DMS114 treated with DMSO at 0.1 percent for 48 hours (cell line): ENCODE measurements at regions not wholly inside any gene's neighbourhood (a gene's known extent, or its start where the extent isn't known, plus 50 kb on each side); places are given as distances from the start of the nearest gene placed in this dataset.

Experiments used
- DNase-seq: peaks from one replicate; lab custom pipeline; 2025; ENCODE audit not compliant: unreplicated experiment; lab: John Stamatoyannopoulos, UW

DNA sequence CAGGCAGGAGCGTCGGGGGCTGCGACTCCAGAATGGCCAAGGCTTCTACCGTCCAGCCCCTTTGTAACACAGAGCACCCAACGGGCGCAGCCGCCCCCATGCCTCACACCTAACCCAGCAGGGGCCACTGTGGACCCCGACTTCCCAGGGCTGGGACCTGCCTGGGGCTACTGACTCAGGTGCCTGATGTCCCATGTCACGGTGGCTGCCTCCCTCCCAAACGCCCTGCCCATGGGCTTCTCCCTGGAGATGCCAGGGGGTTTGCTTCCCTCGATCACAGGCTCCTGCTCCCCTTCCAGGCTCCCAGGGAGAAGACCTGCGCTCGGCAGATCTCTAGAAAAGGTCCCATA lies 84.0 kb downstream of the MYEOV start:
- no peak for DNase-seq

DNA sequence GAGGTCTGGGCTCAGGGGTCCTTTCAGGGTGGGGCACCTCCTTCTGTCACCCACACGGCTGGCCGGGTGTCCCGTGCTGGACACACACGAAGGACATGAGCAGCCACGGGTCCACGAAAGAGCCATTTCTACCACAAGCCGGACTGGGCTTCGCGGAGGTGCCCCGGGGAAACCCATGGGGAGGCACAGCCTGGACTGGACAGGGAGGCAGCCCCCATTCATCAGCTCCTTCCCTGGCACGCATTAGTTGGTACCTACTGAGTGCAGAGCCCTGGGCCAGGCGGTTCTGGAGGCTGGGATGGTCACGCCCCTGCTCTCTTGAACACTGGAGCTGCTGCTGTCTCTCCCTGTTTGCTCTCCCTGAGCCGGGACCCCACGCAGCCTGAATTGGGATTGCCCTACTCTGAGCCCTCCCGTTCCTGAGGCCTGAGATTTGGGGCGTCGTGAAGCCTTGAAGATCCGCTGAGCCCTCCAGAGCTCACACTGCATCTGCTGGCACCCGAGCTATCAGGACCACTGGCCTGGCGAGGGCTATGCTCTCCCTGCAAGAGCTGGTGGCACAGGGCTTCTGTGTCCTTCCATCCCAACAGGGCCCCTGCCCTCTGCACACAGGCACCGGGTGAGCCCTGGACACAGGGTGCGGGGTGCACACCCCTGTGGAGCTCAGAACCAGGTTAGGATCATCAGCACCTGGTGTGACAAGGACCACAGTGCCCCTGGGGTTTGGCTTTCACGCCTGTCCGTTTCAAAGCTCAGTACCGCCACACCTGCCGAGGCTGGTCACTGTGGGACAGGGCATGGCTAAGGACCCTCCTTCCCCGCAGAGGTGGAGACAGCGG lies 84.6 kb downstream of the MYEOV start:
- DNase-seq = no peak

DNA sequence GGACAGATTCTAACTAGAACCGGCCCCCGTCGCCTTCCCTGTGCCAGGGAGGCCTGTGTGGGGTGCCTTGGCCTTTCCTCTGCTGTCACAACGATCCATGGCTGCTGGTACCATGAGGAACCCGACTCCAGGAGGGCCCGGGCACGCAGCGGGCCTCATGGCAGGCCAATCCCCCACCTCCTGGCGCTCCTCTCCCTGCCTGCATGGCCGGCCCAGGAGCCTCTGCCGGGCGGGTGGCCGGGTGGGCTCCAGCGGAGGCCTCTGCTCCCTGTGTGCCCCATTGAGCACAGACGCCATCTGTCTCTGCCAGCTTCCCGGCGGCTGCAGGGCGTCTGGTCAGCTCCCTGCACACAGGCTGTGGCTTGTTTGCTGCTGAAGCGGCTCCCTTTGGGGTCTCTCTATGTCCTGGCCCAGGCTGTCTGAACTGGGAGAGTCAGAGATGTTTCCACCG lies 86.5 kb downstream of the MYEOV start:
- DNase-seq = no peak

DNA sequence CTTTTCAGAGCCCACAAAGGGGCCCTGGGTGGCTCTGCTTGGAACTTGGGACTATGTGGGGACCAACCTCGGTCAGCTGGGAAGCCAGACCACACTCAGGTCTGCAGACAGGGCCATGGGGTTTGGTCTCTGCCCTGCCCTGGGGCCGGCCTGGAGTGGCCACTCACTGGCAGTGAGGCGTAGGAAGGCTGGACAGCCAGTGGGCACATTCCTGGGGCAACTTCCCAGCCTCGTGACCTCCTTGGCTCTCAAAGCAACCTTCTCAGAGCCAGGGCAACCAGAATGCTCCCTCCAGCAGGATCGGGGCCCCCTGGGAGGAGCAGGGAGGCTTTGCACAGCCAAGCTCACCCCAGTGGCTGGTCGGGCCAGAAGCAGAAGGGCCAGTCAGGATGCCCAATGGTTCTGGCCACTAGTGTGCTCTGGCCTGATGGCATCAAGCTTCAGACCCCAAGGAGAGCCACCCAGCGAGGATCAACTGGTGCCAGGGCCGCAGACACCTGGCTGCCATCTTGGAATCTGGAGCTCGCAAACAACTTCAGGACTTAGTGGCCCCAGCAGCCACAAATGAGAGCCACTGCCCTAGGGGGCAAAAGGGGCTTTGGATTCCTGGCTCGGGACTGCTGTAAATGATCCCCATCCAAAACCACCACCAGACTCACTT lies 87.1 kb downstream of the MYEOV start:
- DNase-seq = no peak

DNA sequence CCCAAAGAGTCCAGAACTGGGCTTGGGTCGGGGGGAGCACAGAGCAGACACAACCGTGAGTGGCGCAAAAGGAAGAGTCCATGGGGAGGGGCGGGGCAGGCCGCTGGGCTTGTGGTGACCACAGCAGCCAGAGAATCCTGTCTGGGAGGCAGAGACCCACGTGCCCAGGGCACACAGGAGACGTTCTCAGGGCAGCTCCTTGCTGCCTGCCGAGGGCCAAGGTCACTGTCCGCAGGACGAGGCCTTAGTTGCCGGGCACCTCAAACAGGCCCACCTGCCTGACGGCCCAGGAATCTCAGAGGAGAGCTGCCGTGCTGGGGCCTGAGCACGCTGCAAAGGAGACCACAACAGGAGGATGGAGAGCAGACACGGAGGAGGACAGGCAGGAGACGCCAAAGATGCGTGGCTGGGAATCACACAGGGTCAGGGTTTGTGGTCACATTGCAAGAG lies 87.8 kb downstream of the MYEOV start:
- no peak for DNase-seq

DNA sequence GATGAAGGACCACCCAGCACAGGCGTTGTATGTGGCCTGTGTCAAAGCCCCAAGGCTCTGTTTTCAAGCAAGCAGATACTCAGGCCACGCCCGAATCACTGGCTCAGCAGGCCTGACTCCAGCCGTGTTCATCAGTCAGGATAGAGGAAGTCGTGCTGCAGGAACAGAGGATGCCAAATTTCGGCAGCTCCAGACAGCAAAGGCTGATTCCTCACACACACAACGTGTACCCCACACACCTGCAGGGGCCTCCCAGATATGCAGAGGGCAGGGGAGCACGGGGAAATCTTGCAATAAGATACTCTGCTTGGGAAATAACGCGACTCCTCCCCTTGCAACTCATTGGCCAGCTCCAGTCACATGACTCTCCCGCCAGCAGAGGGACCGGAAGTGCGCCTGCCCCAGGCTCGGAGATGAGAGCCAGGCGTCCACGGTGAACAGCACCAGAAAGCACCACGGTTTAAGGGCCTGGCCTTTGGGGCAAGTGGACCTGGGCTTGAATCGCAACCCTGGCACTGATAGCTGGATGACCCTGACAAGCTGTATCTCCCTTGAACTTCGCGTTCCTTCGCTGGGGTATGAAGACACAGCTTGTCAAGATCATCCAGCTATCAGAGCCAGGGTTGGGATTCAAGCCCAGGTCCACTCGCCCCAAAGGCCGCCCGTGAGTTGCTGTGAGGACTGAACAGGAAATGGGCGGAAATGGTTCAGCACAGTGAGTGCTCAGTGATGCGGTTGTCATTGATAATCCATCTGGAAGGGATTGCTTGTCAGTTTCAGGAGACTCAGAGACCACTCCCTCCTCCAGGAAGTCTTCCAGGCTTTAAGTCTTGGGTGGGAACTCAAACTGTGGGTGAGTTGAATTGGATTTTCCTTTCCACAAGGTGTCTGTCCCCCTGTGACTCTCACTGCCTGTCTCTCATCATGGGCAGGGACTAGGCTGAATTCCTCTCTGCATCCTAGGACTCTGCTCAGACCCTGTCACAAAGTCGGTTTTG lies 88.5 kb downstream of the MYEOV start:
- no peak for DNase-seq

DNA sequence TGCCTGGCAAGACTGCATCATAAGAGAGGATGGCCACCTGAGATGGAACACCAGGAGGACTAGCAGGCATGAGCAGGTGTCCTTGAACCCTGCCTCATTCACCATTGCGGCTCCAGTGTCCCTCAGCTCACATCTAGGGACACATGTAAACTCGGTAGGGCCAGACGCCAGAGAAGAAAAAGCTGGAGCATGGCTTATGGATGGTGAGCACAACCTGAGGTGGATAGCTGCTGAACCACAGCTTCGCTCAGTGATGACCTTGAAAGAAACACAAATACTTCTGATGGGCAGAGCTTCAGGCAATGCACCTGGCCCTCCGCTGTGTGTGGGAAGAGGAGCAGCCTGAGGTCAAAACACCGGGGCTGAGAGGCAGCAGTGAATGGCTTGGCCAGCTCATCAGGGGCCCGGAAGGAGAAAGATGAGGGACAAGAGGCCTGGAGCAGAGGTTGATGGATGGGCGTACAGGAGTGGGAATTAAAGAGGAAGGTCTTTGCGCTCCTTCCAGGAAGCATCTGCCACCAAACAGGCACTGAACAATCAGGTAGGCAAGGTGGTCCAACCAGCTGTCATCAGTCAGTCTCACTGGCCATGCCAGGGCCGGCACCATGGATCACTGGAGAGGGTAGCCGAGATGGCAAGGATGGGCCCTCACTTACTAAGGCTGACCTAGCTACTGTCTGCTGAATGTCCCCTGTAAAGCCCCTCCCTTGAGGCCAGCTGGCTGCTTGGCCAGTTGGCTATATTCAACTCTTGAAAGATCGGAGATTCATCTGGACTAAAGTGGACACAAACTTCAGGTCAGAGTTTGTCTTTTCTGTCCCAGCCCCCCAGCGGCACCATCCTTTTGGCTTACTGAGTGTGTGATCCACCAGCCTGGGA lies 89.7 kb downstream of the MYEOV start:
- DNase-seq = no peak

DNA sequence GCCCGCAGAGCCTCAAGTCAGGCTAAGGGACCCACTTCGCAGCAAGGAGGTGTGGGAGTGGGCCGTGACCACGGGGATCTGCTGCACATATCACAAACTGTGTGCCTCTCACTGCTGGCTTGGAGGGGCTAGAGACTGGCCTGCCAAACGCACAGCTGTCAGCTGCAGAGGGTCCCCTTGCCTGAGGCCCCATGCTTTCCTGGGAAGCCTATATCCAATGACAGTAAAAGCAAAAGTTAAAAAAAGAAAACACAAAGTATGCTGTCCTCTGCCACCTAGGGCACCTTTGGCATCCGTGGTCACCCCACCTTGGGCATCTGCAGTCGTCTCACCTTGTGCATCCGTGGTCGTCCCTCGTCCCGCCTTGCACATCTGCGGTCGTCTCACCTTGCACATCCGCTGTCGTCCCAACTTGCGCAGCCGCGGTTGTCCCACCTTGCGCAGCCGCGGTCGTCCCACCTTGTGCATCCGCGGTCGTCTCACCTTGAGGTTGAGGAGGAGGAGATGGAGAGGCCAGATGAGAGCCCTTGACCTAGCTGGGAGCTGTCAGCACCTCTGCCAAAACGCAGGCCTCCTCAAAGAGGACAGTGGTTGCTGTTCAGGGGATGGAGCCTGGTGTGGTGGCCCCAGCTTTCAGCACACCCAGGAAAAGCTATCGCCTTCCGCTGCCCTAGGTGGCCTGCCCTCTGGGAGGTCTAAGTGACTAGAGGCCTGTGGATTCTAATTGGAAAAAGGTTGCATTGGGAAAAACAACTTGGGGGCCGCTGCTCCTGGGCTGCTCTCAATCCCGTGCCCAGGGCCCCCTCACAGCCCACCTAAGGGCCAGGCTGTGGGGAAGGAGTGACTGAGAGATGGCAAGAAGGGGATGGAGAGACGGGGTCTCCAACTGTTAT lies 90.5 kb downstream of the MYEOV start:
- DNase-seq = no peak

DNA sequence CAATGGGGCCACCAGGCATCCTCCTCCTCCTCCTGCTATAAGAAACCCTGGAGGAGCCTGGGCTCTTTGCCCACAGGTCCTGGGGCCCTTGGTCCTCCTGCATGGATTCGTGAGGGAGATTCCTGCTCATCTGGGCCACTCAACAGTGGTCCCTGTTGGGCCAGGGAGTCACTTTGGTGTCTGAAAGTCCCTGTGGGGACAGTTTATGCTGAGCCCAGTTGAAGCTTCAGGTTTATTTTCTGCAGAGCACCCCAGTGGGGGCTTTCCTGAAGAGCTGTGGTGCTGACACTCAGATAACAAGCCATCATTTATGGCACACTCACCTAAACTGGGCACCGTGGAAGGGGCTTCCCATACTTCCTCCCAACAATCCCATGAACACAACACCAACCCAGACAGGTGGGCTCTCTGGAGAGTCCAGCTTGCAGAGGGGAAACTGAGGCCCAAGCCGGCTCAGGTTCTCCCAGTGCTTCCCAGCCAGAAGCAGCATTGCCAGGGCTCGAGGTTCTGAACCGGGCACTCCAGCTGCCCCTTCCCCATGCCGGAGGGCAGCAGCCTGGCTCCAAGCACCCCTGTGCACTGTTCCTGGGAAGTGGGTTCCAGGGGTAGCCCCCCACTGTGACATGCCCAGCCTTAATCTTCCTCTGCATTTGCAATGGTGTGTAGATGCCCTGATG lies 91.3 kb downstream of the MYEOV start:
- DNase-seq = no peak

DNA sequence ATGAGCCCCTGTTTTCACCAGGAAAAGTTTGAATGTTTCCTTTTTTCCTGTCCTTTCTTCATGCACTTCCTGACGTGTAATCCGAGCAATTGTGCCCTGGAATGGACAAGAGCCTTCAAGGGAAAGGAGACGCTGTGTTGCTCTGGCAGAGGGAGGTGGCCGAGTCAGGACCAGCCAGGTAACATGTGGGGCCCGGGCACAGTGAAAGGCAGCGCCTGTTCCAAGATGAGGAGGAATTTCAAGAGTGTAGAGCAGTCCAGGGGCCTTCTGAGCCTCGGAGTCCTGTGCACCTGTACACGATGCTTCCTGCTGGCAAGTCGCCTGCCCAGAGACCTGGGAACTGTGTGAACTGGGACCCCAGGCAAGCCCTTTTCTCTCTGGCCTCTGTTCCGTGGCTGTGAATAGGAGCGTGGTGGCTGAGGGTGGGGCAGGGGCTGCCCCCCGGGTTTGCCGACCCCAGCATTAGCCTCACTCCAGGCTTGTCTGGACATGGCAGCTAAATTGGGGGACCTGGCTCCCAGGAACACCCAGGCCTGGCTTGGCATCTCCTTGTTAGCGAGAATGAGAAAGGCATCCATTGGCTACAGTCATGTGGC lies 92.0 kb downstream of the MYEOV start:
- no peak for DNase-seq

DNA sequence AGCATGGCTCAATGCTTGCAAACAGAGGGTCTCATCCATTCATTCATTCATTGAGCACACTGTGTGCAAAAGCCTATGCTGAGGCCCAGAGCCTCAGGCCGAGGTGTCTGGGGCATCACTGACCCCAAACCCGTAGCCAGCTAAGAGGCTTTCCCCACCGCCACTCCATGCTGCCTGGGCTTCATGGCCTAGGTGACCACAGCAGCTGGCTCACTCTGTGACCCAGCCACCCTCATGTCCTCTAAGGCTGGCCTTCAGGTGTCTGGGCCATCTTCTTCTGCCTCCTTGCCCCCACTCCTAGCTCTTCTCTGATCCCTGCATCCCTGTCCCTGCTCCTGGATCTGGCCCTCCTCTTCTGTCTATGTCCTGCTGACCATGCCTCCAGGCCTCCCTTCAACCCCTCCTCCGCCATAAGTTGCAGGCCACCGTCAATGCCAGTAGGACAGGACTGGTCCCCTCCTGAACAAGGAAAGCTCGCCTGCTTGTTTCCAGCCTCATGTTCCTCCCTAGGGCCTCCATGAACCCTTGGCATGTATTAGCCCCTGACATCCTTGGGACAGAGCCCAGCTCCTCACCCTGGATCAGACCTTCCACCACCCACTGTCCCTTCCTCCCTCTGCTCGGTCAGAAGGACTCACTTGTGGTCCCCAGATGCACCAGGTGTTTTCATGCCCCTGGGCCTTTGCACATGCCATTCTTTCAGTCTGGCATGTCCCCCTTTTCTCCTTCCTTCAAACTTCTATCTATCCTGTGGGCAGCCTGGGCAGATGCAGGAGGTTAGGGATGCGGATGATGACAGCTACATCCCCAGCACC lies 92.8 kb downstream of the MYEOV start:
- DNase-seq = no peak

DNA sequence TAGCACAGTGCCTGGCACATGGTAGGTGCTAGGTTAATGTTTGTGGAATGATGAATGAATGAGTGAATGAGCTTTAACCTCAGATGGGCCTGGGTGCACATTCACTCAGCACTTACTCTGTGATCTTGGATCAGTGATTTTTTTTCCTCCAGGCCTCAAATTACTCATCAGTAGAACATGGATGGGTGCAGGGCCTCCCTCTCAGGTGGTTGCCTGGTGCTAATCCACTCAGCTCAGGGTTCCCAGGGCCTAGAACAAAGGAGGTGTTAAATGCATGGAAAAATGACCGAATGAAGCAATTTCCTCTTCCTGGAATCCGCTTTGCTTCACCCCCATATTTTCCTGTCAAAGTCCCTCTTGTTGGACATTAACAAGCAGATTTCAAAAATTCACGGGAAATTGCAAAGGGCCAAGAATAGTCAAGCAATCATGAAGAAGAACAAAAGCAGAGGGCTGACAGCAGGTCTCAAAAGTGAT lies 93.5 kb downstream of the MYEOV start:
- no peak for DNase-seq

DNA sequence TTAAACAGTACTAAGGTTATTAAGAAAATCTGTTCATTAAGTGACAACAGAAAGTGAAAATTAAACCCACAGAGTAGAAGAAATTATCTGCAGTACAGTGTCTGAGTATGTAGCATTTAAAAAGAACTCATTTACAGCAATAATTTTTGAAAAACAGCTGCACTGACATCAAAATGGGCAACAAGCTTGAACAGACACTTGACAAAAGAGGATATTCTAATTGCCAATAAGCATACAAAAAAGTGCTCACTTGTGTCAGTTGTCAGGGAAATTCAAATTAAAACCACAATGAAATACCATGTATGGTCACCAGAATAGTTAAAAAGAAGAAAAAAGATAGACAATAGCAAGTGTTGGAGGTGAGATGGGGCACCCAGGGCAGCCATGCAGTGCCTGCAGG lies 93.3 kb upstream of the LINC01488 start:
- DNase-seq = no peak

DNA sequence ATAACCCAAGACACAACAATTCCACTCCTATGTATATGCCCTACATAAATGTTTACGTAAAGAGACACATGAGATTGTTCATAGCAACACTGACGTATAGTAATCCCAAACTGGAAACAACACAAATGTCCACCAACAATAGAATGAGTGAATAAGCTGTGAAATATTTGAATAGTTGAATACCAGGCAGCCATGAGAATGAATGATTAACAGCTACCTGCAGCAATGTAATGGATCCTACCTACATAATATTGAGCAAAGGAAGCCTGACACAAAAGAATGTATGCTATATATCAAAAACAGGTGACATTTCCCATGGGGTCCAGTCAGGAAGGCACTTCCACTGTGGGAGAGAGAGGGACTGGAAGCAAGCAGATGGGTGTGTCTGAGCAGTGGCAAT lies 92.8 kb upstream of the LINC01488 start:
- DNase-seq = no peak

DNA sequence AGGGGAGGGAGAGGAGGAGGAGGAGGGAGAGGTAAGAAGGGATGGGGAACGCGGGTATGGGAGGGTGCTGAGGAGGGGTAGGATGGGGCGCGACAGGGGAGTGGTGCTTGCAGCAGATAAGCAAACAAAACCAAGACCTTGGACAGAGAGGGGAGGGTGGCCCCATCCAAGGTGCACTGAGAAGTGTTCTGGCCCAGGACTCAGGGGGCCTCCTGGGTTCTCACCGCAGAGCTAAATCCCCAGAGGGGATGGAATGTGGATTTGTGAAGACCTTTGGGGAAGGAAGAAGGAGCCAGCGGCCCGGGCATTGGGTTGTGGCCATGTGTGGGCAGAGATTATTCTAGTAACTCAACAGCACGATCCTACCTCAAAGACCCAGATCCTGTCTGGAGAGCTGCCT lies 90.9 kb upstream of the LINC01488 start:
- DNase-seq = no peak

DNA sequence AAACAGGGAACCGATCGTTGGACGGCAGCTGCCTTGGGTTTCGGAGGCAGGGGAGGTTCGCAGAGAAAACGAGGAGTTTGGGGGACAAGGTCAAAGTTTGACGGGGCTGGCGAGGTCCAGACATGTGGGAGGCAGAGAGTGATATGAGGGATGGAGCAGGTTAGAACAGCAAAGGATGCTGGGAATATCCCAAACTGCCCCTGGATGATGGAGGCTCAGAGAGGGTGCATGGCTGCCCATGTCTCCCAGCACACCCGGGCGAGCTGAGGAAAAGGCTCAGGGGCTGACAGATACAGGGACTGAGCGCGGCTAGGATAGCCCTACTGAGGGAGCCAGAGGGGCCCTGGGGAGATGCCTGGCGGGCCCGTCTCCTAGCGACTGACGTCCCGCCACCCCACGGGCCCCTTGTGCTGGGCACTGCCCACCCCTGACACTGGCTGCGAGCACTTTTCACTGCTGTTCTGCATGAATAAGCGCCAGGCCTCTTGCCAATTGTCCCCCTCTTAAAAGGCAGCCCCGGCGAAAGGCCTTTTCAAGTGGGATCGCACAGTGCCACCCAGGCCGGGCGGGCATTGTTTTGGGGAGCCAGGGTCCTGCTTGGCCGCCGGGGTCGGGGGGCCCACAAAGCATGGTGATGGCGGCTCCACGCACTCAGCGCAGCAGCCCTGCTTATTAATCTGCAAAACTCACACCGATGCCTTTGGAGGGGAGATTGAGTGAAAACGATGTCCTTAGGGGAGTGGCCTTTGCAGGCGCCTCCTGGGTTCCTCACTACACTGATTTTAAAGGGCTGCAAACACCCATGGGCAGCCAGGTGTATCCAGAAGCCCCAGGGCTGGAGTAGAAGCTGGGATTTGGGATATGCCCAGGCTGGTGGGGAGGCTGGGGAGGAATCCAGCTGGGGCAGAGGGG lies 90.0 kb upstream of the LINC01488 start:
- DNase-seq = no peak
